ENCODE measurements at regions not wholly inside any gene's neighbourhood (a gene's known extent, or its start where the extent isn't known, plus 50 kb on each side); places are given as distances from the start of the nearest gene placed in this dataset.
A peak's percentile ranks its signal among the peaks of the same experiment; 100 is the strongest.

DNA sequence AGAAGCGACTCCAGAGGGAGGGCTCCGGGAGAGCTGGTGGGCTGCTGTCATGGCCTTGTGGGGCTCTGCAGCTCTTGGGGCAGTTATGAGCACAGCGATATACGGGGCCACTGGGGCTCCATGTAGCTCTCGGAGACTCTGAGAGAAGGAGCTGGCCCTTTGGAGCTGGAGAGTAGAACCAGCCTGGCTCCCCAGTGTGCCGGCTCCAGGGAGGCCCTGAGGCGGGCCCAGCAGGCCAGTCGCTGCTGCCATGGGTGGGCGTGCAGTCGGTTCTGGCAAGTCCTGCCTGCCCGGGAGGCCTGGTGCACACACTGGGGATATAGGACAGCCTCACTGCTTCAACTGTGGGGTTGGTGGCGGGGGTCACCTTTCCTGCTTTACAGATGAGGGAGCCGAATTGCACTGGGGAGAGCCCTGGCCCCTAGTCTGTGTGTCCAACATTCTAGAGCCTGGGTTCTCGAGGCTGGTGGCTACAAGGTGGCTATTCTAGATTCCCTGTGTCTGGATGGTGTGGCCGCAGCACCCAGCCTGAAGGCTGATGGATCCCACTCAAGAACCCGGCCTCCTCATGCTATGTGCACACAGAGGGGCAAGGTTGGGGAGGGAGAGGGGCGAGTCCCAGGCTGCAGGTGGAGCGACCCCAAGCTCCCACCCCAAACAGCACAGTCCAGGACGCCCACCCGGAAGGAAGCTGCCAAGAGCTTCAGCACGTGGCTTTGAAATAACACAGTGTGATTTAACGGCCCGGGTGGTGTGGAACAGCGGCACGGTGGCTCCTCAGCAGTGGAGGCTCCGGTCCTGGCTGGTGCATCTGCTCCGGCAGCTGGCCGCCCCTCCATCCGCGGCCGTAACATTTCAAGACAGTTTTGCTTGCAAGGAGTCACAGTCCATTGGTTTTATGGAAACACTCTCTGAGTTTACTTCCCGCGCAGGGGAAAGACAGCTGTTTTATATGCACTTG, 188.3 kb upstream of the C14orf180 start:
- CTCF ChIA-PET: interaction anchor here (0.9 kb wide), 1 partner anchor 318 kb away, joined by 4 read pairs; no protein-coding TSS in a partner anchor
- POLR2A ChIA-PET: no interaction called here
- Histone ChIP-seq H3K4me1 (ENCODE audit: control extremely low read depth in 1 of 4, control insufficient read depth in 4 of 4, insufficient read depth in 4 of 4, low read length in 3 of 4) (peaks cover 0 to 61% (median 59%) of the 10 kb centered on the region in 4 experiments), H3K27ac (ENCODE audit: insufficient read depth in 1 of 2, low read depth in 1 of 2, low read length in 2 of 2, poor library complexity in 1 of 2, severe bottlenecking in 2 of 2) (no peak overlapping the region), H3K4me3 (ENCODE audit: control insufficient read depth in 1 of 7, extremely low read depth in 1 of 7, insufficient read depth in 4 of 7, low read depth in 2 of 7, low read length in 6 of 7) (no peak overlapping the region), H3K27me3 (replicated peaks in 2 of 5; ENCODE audit: control insufficient read depth in 4 of 5, insufficient read depth in 5 of 5, low read length in 4 of 5) (no peaks in the 10 kb centered on the region), H3K36me3 (ENCODE audit: control insufficient read depth in 4 of 4, insufficient read depth in 4 of 4, low read length in 3 of 4) (no peaks in the 10 kb centered on the region), H3K9me3 (ENCODE audit: control extremely low read depth in 1 of 5, control insufficient read depth in 4 of 5, insufficient read depth in 2 of 5, low read depth in 1 of 5, low read length in 4 of 5) (no peaks in the 10 kb centered on the region)
- 76% methylated on average over 31 of the region's 33 CpGs for WGBS (ENCODE audit: insufficient coverage)
- peak in 2 of 3 donors; percentile 19 to 29 for DNase-seq

DNA sequence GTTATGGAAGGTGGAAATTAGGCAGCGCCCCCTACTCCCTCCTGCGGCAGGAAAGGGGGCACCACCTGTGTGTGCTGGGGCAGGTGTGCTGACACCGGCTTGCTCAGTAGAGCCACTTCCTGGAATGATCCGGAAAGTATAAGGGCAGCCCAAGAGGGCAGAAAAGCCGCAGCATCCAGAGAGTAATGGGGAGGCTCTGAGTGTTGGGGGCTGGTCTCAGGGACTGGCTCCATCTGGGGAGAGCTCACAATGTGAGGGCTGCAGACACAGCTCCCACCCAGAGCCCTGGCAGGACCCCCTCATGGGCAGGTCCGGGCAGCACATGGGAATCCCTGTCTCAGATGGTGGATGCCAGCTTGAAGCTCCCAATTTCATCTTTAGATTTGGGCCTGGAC, 187.6 kb upstream of the C14orf180 start:
- Histone ChIP-seq H3K4me3 (ENCODE audit: control insufficient read depth in 1 of 7, extremely low read depth in 1 of 7, insufficient read depth in 4 of 7, low read depth in 2 of 7, low read length in 6 of 7) (peak overlapping the region in 1 of 7 experiments; percentile 16), H3K36me3 (ENCODE audit: control insufficient read depth in 4 of 4, insufficient read depth in 4 of 4, low read length in 3 of 4) (no peaks in the 10 kb centered on the region), H3K4me1 (ENCODE audit: control extremely low read depth in 1 of 4, control insufficient read depth in 4 of 4, insufficient read depth in 4 of 4, low read length in 3 of 4) (peaks cover 0 to 61% (median 59%) of the 10 kb centered on the region in 4 experiments), H3K9me3 (ENCODE audit: control extremely low read depth in 1 of 5, control insufficient read depth in 4 of 5, insufficient read depth in 2 of 5, low read depth in 1 of 5, low read length in 4 of 5) (peaks cover 0 to 2% (median 0%) of the 10 kb centered on the region in 5 experiments), H3K27ac (ENCODE audit: insufficient read depth in 1 of 2, low read depth in 1 of 2, low read length in 2 of 2, poor library complexity in 1 of 2, severe bottlenecking in 2 of 2) (no peak overlapping the region), H3K27me3 (replicated peaks in 2 of 5; ENCODE audit: control insufficient read depth in 4 of 5, insufficient read depth in 5 of 5, low read length in 4 of 5) (no peaks in the 10 kb centered on the region)
- peak in 1 of 3 donors; percentile 21 for DNase-seq
- 56% methylated on average over 6 of the region's 6 CpGs for WGBS (ENCODE audit: insufficient coverage)
- POLR2A ChIA-PET: no interaction called here
- CTCF ChIA-PET: interaction anchor here (0.9 to 1.0 kb wide), 2 partner anchors 22 to 317 kb away, joined by 4 read pairs; no protein-coding TSS in a partner anchor

DNA sequence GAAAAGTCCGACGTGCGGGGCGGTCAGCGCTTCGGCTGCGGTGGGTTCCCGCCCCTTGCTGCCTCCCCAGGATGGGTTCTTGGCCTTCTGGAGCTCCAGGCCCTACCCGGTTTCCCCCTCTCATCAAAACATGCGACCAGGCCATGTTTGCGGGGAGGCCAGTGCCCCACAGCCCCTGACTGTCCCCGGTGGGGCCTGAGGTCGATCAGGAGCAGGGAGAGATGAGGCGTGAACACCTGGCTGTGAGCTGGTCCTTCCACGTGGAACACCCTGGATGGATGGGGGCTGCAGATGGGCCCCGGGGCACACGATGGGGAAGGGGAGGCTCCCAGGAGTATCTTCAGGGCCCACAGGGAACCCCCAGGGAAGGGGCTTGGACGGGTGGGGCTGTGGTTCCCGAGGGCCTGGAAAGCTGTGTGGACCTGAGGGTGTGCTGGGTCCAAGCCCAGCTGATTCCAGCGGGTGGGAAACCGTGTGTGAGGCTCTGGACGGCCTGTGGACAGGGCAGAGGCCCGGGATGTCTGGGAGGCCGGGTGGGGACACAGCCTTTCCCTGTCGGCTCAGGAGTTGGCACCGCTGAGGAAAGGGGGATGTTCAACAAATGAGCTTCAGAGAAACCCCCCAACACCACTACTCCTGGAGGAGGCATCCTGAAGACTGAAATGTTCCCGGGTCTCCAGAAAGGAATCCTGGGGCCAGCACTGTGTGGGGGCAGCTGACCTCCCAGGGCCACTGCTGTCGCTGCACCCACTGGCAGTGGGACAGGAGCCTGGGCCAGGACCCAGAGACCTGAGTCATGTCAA, 187.0 kb upstream of the C14orf180 start:
- DNase-seq: no peak
- H3K4me3 ChIP-seq (ENCODE audit: control insufficient read depth in 1 of 7, extremely low read depth in 1 of 7, insufficient read depth in 4 of 7, low read depth in 2 of 7, low read length in 6 of 7): peak overlapping the region in 1 of 7 experiments; percentile 16
- no peak overlapping the region for H3K27ac ChIP-seq (ENCODE audit: insufficient read depth in 1 of 2, low read depth in 1 of 2, low read length in 2 of 2, poor library complexity in 1 of 2, severe bottlenecking in 2 of 2)
- H3K27me3 ChIP-seq (replicated peaks in 2 of 5; ENCODE audit: control insufficient read depth in 4 of 5, insufficient read depth in 5 of 5, low read length in 4 of 5): no peaks in the 10 kb centered on the region
- peaks cover 0 to 4% (median 0%) of the 10 kb centered on the region in 5 experiments for H3K9me3 ChIP-seq (ENCODE audit: control extremely low read depth in 1 of 5, control insufficient read depth in 4 of 5, insufficient read depth in 2 of 5, low read depth in 1 of 5, low read length in 4 of 5)
- no peaks in the 10 kb centered on the region for H3K36me3 ChIP-seq (ENCODE audit: control insufficient read depth in 4 of 4, insufficient read depth in 4 of 4, low read length in 3 of 4)
- 93% methylated on average over 19 of the region's 28 CpGs for WGBS (ENCODE audit: insufficient coverage)
- POLR2A ChIA-PET: no interaction called here
- H3K4me1 ChIP-seq (ENCODE audit: control extremely low read depth in 1 of 4, control insufficient read depth in 4 of 4, insufficient read depth in 4 of 4, low read length in 3 of 4): peaks cover 0 to 61% (median 59%) of the 10 kb centered on the region in 4 experiments
- CTCF ChIA-PET: interaction anchor here (0.9 to 1.0 kb wide), 3 partner anchors 9 to 317 kb away, joined by 4 read pairs; no protein-coding TSS in a partner anchor

DNA sequence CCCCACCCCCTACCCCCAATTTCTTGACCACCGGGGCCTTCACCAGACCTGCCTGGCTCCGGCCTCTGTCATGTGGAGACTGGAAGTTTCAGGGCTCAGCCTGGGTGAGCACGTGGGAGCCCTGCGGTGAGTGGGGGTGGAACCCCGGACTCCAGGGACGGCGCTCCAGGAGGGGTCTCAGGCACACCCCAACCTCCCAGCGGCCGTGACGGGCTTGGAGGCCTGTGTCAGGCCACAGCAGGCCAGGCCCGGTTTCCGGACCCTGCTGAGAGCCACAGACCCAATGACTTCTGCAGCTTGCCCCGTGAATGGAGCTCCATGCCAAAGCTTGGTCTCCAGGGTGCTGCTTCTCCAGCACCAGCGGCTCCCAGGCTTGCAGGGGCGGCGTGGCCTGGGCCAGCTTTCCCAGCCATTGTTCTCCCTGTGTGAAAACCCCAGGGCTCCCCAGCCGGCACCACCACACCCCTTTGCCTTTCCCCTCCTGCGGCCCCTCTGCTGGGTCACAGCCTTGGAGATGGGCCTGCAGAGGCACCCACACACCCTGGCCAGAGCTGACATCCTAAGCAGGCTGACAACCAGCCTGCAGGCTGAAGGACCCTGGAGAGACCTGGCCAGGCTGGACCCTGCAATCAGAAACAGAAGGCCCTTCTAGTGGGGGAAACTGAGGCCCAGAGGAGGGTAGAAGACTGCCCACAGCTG, 186.2 kb upstream of the C14orf180 start:
- peak in 1 of 3 donors; percentile 15 for DNase-seq
- Histone ChIP-seq H3K4me1 (ENCODE audit: control extremely low read depth in 1 of 4, control insufficient read depth in 4 of 4, insufficient read depth in 4 of 4, low read length in 3 of 4) (peaks cover 0 to 61% (median 59%) of the 10 kb centered on the region in 4 experiments), H3K27ac (ENCODE audit: insufficient read depth in 1 of 2, low read depth in 1 of 2, low read length in 2 of 2, poor library complexity in 1 of 2, severe bottlenecking in 2 of 2) (no peak overlapping the region), H3K4me3 (ENCODE audit: control insufficient read depth in 1 of 7, extremely low read depth in 1 of 7, insufficient read depth in 4 of 7, low read depth in 2 of 7, low read length in 6 of 7) (peak overlapping the region in 3 of 7 experiments; percentile 13 to 40 (median 19)), H3K27me3 (replicated peaks in 2 of 5; ENCODE audit: control insufficient read depth in 4 of 5, insufficient read depth in 5 of 5, low read length in 4 of 5) (no peaks in the 10 kb centered on the region), H3K9me3 (ENCODE audit: control extremely low read depth in 1 of 5, control insufficient read depth in 4 of 5, insufficient read depth in 2 of 5, low read depth in 1 of 5, low read length in 4 of 5) (peaks cover 0 to 7% (median 3%) of the 10 kb centered on the region in 5 experiments), H3K36me3 (ENCODE audit: control insufficient read depth in 4 of 4, insufficient read depth in 4 of 4, low read length in 3 of 4) (no peaks in the 10 kb centered on the region)
- 85% methylated on average over 17 of the region's 18 CpGs for WGBS (ENCODE audit: insufficient coverage)
- ChIA-PET CTCF (interaction anchor here (0.9 to 1.0 kb wide), 3 partner anchors 10 to 316 kb away, joined by 3 to 4 read pairs (median 3); no protein-coding TSS in a partner anchor), POLR2A (no interaction called here)

DNA sequence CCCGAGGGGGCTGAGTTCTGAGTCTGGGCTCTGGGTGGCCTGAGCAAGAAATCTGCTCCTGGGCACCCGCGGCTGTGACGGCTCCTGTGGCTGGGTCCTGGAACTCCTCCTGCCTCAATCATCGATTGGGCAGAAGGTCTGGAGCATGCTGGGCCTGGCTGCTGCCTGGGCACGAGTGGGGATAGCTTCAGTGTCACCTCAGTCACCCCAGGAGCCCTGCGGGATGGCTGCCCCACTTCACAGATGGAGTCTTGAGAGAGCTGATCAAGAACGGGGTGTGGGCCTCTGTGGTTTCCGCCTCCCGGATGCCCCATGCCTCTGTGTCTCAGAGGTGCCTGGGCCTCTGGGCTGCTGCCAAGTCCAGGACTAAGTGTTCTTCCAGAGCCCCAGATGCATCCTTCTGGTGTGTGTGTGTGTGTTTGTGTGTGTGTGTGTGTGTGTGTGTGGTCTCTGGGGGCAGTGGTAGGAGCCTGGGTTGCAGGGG, 185.6 kb upstream of the C14orf180 start:
- no peak overlapping the region for H3K27ac ChIP-seq (ENCODE audit: insufficient read depth in 1 of 2, low read depth in 1 of 2, low read length in 2 of 2, poor library complexity in 1 of 2, severe bottlenecking in 2 of 2)
- H3K4me1 ChIP-seq (ENCODE audit: control extremely low read depth in 1 of 4, control insufficient read depth in 4 of 4, insufficient read depth in 4 of 4, low read length in 3 of 4): peaks cover 0 to 59% (median 58%) of the 10 kb centered on the region in 4 experiments
- 2% methylated on average over 10 of the region's 10 CpGs for WGBS (ENCODE audit: insufficient coverage)
- ChIA-PET POLR2A (no interaction called here), CTCF (interaction anchor here (0.9 to 1.0 kb wide), 3 partner anchors 11 to 316 kb away, joined by 3 to 4 read pairs (median 3); no protein-coding TSS in a partner anchor)
- H3K36me3 ChIP-seq (ENCODE audit: control insufficient read depth in 4 of 4, insufficient read depth in 4 of 4, low read length in 3 of 4): no peaks in the 10 kb centered on the region
- peak; percentile 97 to 100 (median 100) for DNase-seq
- peaks cover 0 to 7% (median 3%) of the 10 kb centered on the region in 5 experiments for H3K9me3 ChIP-seq (ENCODE audit: control extremely low read depth in 1 of 5, control insufficient read depth in 4 of 5, insufficient read depth in 2 of 5, low read depth in 1 of 5, low read length in 4 of 5)
- peak overlapping the region in 3 of 7 experiments; percentile 13 to 40 (median 19) for H3K4me3 ChIP-seq (ENCODE audit: control insufficient read depth in 1 of 7, extremely low read depth in 1 of 7, insufficient read depth in 4 of 7, low read depth in 2 of 7, low read length in 6 of 7)
- no peaks in the 10 kb centered on the region for H3K27me3 ChIP-seq (replicated peaks in 2 of 5; ENCODE audit: control insufficient read depth in 4 of 5, insufficient read depth in 5 of 5, low read length in 4 of 5)

DNA sequence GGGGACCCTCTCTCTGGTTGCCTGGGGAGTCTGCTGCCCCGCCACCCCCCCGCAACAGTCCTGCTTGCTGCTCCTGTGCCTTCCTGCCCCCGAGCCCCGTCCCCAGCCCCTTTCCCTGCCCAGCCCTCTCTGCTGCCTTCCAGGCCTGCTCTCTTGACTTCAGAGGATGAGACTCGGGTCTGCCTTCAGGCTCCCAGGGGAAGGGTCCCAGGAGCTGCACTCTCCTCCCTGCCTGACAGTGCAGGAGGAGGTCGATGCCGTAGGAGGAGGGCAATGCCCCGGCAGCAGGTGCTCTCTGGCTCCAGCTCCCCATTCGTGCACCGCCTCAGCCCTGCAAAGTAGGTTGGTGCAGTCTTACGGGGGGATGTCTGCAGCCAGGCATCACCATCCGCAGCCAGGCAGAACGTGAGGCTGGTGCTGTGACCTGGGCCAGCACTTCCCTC, 185.1 kb upstream of the C14orf180 start:
- ChIA-PET CTCF (interaction anchor here (0.9 kb wide), 1 partner anchor 13 kb away, joined by 3 read pairs; no protein-coding TSS in a partner anchor), POLR2A (no interaction called here)
- Histone ChIP-seq H3K4me1 (ENCODE audit: control extremely low read depth in 1 of 4, control insufficient read depth in 4 of 4, insufficient read depth in 4 of 4, low read length in 3 of 4) (peaks cover 0 to 55% (median 54%) of the 10 kb centered on the region in 4 experiments), H3K27ac (ENCODE audit: insufficient read depth in 1 of 2, low read depth in 1 of 2, low read length in 2 of 2, poor library complexity in 1 of 2, severe bottlenecking in 2 of 2) (no peak overlapping the region), H3K9me3 (ENCODE audit: control extremely low read depth in 1 of 5, control insufficient read depth in 4 of 5, insufficient read depth in 2 of 5, low read depth in 1 of 5, low read length in 4 of 5) (peaks cover 0 to 7% (median 3%) of the 10 kb centered on the region in 5 experiments), H3K4me3 (ENCODE audit: control insufficient read depth in 1 of 7, extremely low read depth in 1 of 7, insufficient read depth in 4 of 7, low read depth in 2 of 7, low read length in 6 of 7) (peak overlapping the region in 1 of 7 experiments; percentile 20), H3K27me3 (replicated peaks in 2 of 5; ENCODE audit: control insufficient read depth in 4 of 5, insufficient read depth in 5 of 5, low read length in 4 of 5) (no peaks in the 10 kb centered on the region), H3K36me3 (ENCODE audit: control insufficient read depth in 4 of 4, insufficient read depth in 4 of 4, low read length in 3 of 4) (no peaks in the 10 kb centered on the region)
- WGBS (ENCODE audit: insufficient coverage): 14% methylated on average over 11 of the region's 13 CpGs
- DNase-seq: peak in 2 of 3 donors; percentile 43 to 60
